Activated naive CD4-positive, alpha-beta T cell treated with anti-CD3 and anti-CD28 coated beads, Interleukin-2, amount 10 ng/mL, durations not matched to agents 7 days and 5 days (primary cell): ENCODE measurements at regions not wholly inside any gene's neighbourhood (a gene's known extent, or its start where the extent isn't known, plus 50 kb on each side); places are given as distances from the start of the nearest gene placed in this dataset.
"Not testable (repeated sequence)": the region's sequence is repeated elsewhere in the genome, so short reads cannot be mapped to it uniquely, and the experiment has no call there.

ENCODE experiments used
- CTCF ChIA-PET: fragments of 350-600 bp; sonication (Branson Sonifier 250); formaldehyde crosslinking; loops from one replicate; lab custom pipeline; 2021; ENCODE audit warnings: antibody characterized with exemption; lab: Charles Lee
- DNase-seq: peaks from one replicate; pipeline ENCODE4 v3.0.0-alpha.2; 2020
- H3K27ac Mint-ChIP-seq: one replicate; pipeline ENCODE4 v1.8.0; 2021; ENCODE audit warnings: mild to moderate bottlenecking, moderate library complexity, mixed read lengths
- H3K27me3 Mint-ChIP-seq: one replicate; pipeline ENCODE4 v1.8.0; 2021; ENCODE audit warnings: mild to moderate bottlenecking, mixed read lengths
- H3K36me3 Mint-ChIP-seq: one replicate; pipeline ENCODE4 v1.8.0; 2021; ENCODE audit warnings: mixed read lengths
- H3K4me1 Mint-ChIP-seq: one replicate; pipeline ENCODE4 v1.8.0; 2021; ENCODE audit warnings: mixed read lengths
- H3K4me3 Mint-ChIP-seq: one replicate; pipeline ENCODE4 v1.8.0; 2021; ENCODE audit warnings: mild to moderate bottlenecking, moderate library complexity, mixed read lengths
- H3K9me3 Mint-ChIP-seq: one replicate; pipeline ENCODE4 v1.8.0; 2021; ENCODE audit warnings: mixed read lengths

DNA sequence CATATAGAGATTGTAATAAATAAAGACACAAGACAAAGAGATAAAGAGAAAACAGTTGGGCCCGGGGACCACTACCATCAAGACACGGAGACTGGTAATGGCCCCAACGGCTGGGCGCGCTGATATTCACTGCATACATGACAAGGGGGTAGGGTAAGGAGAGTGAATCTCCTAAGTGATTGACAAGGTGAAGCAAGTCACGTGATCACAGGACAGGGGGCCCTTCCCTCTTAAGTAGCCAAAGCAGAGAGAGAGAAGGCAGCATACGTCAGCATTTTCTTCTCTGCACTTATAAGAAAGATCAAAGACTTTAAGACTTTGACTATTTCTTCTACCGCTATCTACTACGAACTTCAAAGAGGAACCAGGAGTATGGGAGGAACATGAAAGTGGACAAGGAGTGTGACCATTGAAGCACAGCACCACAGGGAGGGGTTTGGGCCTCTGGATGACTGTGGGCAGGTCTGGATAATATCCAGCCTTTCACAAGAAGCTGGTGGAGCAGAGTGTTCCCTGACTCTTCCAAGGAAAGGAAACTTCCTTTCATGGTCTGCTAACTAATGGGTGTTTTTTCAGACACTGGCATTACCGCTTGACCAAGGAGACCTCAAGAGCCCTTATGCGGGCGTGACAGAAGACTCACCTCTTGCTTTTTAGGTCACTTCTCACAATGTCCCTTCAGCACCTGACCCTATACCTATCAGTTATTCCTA lies 75.6 kb downstream of the MRPL39 start:
- H3K27me3 Mint-ChIP-seq, H3K4me1 Mint-ChIP-seq, H3K9me3 Mint-ChIP-seq, DNase-seq, H3K36me3 Mint-ChIP-seq, CTCF ChIA-PET, H3K27ac Mint-ChIP-seq, H3K4me3 Mint-ChIP-seq: not testable (repeated sequence)

DNA sequence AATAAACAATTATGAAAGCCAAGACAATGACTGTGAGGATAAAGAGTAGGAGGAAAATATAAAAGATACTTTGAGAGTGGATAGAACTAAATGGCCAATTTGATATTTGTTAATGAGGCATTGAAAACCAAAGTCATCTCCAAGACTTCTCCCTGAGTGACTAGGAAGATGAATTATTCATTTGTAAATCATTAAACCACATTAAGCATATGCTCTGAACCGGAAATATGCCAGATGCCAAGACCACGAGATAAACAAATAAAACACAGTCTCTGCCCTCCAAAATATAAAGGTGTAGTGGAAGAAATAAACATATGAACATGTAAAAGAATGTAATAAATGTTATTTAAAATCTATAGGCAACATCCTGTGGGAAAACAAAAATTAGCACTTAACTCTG lies 78.8 kb downstream of the MRPL39 start:
- Mint-ChIP-seq H3K4me1 (no peaks in the 10 kb centered on the region), H3K36me3 (no peaks in the 10 kb centered on the region)

DNA sequence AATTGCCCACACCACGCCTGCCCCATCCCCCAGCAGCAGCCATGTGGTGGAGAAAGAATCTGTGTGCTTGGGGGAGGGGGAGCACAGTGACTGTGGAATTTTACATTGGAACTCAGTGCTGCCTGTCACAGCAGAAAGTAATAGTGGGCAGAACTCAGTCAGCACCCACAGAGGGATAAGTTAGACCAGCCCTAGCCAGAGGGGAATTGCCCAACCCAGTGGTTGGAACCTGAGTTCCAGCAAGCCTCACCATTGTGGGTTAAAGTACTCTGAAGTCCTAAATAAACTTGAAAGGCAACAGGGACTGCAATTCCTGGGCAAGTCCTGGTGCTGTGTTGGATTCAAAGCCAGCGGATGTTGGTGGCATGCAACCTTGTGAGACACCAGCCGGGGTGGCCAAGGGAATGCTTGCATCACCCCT lies 88.8 kb downstream of the MRPL39 start:
- peaks cover 2% of the 10 kb centered on the region for H3K9me3 Mint-ChIP-seq
- H3K36me3 Mint-ChIP-seq = no peaks in the 10 kb centered on the region
- H3K4me1 Mint-ChIP-seq = no peaks in the 10 kb centered on the region
- H3K27me3 Mint-ChIP-seq = peaks cover 5% of the 10 kb centered on the region
- CTCF ChIA-PET = no interaction called here
- no peak for DNase-seq
- H3K4me3 Mint-ChIP-seq = no peak overlapping the region
- no peak overlapping the region for H3K27ac Mint-ChIP-seq

More for the DNA sequence above, 78.8 kb downstream of the MRPL39 start:
- H3K27me3 Mint-ChIP-seq = peaks cover 7% of the 10 kb centered on the region
- H3K27ac Mint-ChIP-seq = no peak overlapping the region
- no peak overlapping the region for H3K4me3 Mint-ChIP-seq
- CTCF ChIA-PET = no interaction called here
- peaks cover 4% of the 10 kb centered on the region for H3K9me3 Mint-ChIP-seq
- no peak for DNase-seq

DNA sequence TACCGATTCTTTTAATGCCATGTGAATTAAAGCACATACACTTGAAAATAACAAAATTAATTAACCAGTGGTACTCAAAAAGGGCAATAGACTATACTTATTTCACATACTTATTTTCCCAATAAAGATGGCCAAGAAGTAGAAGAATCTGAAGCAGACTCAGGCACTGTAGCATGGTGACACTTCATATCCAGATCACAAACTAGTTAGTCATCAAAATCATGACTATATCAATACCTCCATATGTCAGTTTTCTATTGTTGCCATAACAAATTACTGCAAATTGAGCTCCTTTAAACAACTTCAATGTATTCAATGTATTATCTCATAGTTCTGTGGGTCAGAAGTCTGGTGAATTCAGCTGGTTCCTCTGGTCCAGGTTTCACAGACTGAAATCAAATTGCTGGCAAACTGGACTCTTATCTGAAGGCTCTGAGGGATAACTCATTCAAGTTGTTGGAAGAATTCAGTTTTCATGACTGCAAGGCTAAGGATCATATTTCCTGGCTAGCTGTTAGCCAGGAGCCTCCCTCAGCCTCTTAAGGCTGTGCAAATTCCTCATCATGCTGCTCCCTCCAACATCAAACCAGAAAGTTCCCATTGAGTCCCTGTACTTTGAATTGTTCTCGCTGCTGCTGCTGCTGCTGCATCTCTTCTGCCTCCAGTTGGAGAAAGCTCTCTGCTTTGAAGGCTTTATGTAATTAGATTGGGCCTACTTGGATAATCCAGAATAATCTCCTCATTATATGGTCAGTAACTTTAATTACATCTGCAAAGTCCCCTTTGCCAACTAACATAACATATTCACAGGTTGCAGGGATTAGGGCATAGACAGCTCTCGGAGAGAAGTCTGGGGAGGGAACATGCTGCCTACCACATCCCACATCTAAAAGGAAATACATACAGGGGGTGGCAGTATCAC lies 91.5 kb downstream of the MRPL39 start:
- Mint-ChIP-seq H3K27me3 (peaks cover 5% of the 10 kb centered on the region), H3K4me3 (no peak overlapping the region), H3K36me3 (no peaks in the 10 kb centered on the region), H3K4me1 (peaks cover 5% of the 10 kb centered on the region), H3K27ac (no peak overlapping the region), H3K9me3 (no peaks in the 10 kb centered on the region)
- no peak for DNase-seq
- CTCF ChIA-PET = interaction anchor here (0.8 kb wide), 1 partner anchor 26 kb away, joined by 3 read pairs; no protein-coding TSS in a partner anchor

DNA sequence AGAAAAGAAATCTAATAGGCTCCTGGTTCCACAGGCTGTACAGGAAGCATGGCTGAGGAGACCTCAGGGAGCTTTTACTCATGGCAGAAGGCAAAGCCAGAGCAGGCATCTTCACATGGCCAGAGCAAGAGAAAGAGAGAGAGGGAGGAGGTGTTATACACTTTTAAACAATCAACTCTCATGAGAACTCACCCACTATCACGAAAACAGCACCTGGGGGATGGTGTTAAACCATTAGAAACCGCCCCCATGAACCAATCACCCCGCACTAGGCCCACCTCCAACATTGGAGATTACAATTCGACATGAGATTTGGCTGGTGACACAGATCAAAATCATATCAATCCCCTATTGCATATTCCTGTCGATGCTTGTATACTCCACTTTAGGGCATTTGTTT lies 93.5 kb downstream of the MRPL39 start:
- Mint-ChIP-seq H3K36me3 (no peaks in the 10 kb centered on the region), H3K27ac (no peak overlapping the region), H3K9me3 (no peaks in the 10 kb centered on the region), H3K27me3 (no peaks in the 10 kb centered on the region), H3K4me1 (peaks cover 12% of the 10 kb centered on the region), H3K4me3 (no peak overlapping the region)
- CTCF ChIA-PET = interaction anchor here (1.1 kb wide), 1 partner anchor 40 kb away, joined by 3 read pairs; no protein-coding TSS in a partner anchor
- no peak for DNase-seq

DNA sequence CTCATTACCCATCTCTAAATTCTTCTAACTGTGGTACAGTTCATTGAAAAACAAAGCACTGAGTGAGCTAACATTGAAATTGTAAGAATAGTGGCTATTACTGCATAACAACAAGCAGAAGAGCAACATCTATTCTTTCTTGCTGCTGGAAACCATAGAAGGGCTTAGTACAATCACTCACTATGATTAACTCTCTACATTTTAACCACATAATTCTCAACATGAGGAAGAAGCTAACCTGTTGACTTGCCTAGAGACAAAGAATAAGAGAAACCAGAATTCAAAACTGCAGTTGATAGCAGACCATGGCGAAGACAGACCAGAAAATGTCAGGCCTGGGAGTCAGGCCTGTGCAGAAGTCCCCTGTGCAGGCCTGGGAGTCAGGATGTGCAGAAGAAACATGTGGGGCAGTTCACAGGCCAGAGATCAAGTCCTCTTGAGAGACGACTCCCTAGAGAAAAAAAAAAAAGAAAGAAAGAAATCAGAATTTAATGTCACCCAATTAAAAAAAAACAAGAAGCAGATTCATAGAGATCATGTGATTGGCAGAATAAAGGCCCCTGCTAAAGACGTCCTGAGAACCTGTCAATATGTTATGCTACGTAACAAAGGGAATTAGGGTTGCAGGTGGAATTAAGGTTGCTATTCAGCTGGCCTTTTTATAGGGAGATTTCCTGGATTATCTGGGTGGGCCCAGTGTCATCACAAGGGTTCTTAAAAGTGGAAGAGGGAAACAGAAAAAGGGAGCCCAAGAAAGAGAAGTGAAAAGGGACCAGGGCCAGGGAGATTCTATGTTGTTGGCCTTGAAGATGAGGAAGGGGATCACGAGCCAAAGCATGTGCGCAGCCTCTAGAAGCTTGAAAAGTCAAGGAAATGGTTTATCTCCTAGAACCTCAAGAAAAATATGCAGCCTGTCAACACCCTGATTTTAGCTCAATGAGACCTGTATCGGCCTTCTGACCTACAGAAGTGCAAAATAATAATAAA lies 94.9 kb downstream of the MRPL39 start:
- no peaks in the 10 kb centered on the region for H3K36me3 Mint-ChIP-seq
- no peaks in the 10 kb centered on the region for H3K9me3 Mint-ChIP-seq
- no peak overlapping the region for H3K4me3 Mint-ChIP-seq
- DNase-seq = no peak
- H3K27me3 Mint-ChIP-seq = no peaks in the 10 kb centered on the region
- H3K4me1 Mint-ChIP-seq = peaks cover 12% of the 10 kb centered on the region
- CTCF ChIA-PET = interaction anchor here (0.5 to 1.1 kb wide), 2 partner anchors 34 to 42 kb away, joined by 3 read pairs; no protein-coding TSS in a partner anchor
- H3K27ac Mint-ChIP-seq = no peak overlapping the region

DNA sequence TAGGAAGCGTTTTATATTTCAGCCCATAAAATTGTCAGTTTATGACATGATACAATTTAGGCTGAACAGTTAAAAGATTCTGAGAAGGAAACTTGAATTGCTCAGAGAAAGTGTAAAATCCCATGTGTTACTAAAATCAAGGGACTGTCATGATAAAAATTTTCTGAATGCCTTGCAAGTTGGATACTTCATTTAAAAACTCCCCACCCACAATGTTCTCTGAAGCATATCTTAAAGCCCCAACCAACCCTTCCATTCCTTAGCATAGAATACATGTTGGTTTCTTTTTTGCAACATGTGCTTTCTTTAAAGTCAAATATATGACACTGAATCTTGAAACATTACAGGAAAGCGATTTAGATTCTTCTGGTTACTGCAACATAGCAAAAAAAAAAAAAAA lies 97.4 kb downstream of the MRPL39 start:
- peaks cover 12% of the 10 kb centered on the region for H3K4me1 Mint-ChIP-seq
- no peaks in the 10 kb centered on the region for H3K36me3 Mint-ChIP-seq
- no peak for DNase-seq
- H3K27me3 Mint-ChIP-seq = no peaks in the 10 kb centered on the region
- H3K27ac Mint-ChIP-seq = no peak overlapping the region
- H3K4me3 Mint-ChIP-seq = no peak overlapping the region
- H3K9me3 Mint-ChIP-seq = no peaks in the 10 kb centered on the region
- CTCF ChIA-PET = no interaction called here

DNA sequence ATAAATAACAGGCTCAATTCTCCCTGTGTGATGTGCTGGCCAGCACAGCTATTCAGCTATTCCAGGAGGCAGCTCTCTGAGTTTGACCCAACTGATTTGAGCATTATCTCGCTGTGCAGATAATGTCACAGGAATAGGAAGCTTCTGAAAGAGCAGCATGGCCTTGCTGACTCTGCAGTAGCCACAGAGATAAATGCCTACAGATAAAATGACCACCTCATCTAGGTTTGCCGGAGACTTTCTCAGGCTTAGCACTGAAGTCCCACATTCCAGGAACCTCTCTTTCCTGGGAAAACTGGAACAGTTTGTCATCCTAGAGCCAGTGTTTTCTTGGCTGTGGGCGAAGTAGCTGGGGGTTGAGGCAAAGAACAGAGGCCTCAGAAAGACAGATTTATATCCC lies 98.9 kb downstream of the MRPL39 start:
- Mint-ChIP-seq H3K27ac (no peak overlapping the region), H3K4me1 (peaks cover 12% of the 10 kb centered on the region), H3K36me3 (no peaks in the 10 kb centered on the region), H3K9me3 (peaks cover 2% of the 10 kb centered on the region), H3K27me3 (no peaks in the 10 kb centered on the region), H3K4me3 (no peak overlapping the region)
- CTCF ChIA-PET = no interaction called here
- DNase-seq = no peak

DNA sequence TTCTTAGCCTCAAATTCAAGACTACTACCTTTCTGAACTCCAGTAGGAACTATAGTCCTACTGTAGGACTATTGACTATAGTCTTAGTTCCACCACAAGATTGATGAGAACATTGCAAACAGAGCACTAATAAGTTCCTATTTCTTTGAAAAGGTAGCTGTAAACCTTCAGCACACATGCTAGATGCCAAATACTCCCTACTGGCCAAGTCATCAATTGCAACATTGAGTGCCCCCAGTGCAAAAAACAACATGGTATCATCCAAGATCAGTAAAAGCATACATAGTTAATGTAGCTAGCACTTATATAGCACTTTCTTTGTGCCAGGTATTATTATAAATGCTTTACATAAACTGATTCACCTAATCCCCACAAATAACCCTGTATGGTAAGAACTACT lies 99.8 kb downstream of the MRPL39 start:
- CTCF ChIA-PET = interaction anchor here (1.0 to 1.1 kb wide), 2 partner anchors 17 to 85 kb away, joined by 3 read pairs; no protein-coding TSS in a partner anchor
- Mint-ChIP-seq H3K36me3 (no peaks in the 10 kb centered on the region), H3K27me3 (no peaks in the 10 kb centered on the region), H3K9me3 (peaks cover 2% of the 10 kb centered on the region), H3K27ac (no peak overlapping the region), H3K4me3 (no peak overlapping the region), H3K4me1 (peaks cover 12% of the 10 kb centered on the region)
- no peak for DNase-seq

DNA sequence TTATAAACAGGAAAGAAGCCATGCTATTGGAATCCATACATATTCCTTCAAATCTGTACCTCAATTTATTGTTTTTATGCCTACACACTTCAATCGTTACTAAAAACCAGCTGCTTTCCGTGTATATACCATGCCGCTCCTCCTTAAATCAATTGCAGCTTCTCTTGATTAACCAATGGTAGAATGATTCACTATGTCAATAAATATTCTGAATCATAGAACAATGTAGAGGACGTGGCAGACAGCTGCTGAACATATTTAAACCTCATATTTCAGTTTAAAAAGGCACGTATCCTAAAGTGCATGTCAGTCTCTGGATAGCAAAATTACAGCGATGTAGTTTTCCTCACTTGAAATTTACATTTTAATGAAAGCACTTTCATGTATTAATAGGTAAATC lies 100.4 kb downstream of the MRPL39 start:
- Mint-ChIP-seq H3K36me3 (no peaks in the 10 kb centered on the region), H3K9me3 (peaks cover 7% of the 10 kb centered on the region), H3K4me1 (peaks cover 15% of the 10 kb centered on the region), H3K27ac (no peak overlapping the region), H3K4me3 (no peak overlapping the region), H3K27me3 (no peaks in the 10 kb centered on the region)
- CTCF ChIA-PET = interaction anchor here (1.0 to 1.1 kb wide), 2 partner anchors 17 to 84 kb away, joined by 3 read pairs; no protein-coding TSS in a partner anchor
- DNase-seq = no peak

DNA sequence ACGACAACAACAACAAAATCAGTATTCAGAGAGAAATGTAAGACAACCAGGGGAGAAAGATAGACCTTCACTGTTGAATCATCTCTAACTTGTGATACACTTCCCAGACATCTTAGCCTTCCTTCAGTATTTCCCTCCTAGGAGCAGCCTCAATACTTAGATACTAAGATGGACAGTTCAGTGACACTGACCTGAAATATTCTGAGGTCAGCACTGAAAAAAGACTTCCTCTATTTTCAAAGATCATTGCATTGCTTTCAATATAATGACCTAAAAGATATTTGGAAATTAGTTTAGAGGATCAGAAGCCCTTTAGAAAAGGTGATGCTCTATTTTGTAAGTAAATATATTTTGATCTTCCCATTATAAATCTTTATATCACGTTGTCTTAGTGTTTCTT lies 101.0 kb downstream of the MRPL39 start:
- Mint-ChIP-seq H3K36me3 (no peaks in the 10 kb centered on the region), H3K9me3 (peaks cover 10% of the 10 kb centered on the region), H3K27me3 (no peaks in the 10 kb centered on the region), H3K4me3 (no peak overlapping the region), H3K27ac (no peak overlapping the region), H3K4me1 (peaks cover 17% of the 10 kb centered on the region)
- DNase-seq = no peak
- CTCF ChIA-PET = interaction anchor here (1.0 kb wide), 1 partner anchor 101 kb away, joined by 3 read pairs; no protein-coding TSS in a partner anchor

DNA sequence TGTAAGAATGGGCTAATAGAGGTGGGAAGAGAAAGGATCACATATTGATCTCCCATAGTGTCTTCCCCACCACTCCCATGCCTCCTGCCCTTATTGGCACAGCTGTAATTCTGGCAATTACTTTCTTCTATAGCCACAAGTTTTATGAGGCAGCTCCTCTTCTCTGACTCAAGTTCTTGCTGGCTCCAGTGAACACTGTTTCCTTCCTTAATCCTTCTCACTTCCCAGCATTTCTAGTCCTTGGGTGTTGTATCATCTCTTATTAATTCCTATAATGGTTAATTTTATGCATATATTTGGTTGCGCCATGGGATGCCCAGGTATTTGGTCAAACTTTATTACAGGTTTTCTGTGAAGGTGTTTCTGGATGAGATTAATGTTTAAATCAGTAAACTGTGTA lies 103.3 kb downstream of the MRPL39 start:
- H3K4me1 Mint-ChIP-seq = peaks cover 7% of the 10 kb centered on the region
- H3K27me3 Mint-ChIP-seq = no peaks in the 10 kb centered on the region
- no peak overlapping the region for H3K4me3 Mint-ChIP-seq
- no peak for DNase-seq
- no peaks in the 10 kb centered on the region for H3K36me3 Mint-ChIP-seq
- CTCF ChIA-PET = no interaction called here
- H3K27ac Mint-ChIP-seq = no peak overlapping the region
- H3K9me3 Mint-ChIP-seq = peaks cover 10% of the 10 kb centered on the region

DNA sequence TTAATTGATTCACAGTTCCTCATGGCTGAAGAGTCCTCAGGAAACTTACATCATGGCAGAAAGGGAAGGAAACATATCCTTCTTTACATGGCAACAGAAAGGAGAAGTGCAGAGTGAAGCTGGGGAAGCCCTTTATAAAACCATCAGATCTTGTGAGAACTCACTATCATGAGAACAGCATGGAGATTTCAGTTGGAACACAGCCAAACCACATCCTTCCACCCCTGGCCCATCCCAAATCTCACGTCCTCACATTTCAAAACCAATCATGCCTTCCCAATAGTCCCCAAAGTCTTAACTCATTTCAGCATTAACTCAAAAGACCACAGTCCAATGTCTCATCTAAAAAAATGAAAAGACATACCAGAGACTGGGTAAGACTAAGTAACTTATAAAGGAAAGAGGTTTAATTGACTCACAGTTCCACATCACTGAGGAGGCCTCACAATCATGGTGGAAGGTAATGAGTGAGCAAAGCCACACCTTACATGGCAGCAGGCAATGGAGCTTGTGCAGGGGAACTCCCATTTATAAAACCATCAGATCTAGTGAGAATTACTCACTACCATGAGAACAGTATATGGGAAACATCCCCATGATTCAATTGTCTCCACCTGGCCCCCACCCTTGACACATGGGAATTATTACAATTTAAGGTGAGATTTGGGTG lies 105.2 kb downstream of the MRPL39 start:
- Mint-ChIP-seq H3K9me3 (peaks cover 14% of the 10 kb centered on the region), H3K4me1 (peaks cover 7% of the 10 kb centered on the region), H3K4me3 (no peak overlapping the region), H3K36me3 (no peaks in the 10 kb centered on the region), H3K27me3 (no peaks in the 10 kb centered on the region), H3K27ac (no peak overlapping the region)
- CTCF ChIA-PET = no interaction called here
- DNase-seq = no peak
